GM21526 (cell line): ENCODE measurements at regions not wholly inside any gene's neighbourhood (a gene's known extent, or its start where the extent isn't known, plus 50 kb on each side); places are given as distances from the start of the nearest gene placed in this dataset.

Experiments used
- ATAC-seq: cut with Tn5 transposase; IDR thresholded peaks from one replicate; pipeline ENCODE4 v1.9.1; 2021; ENCODE audit warnings: moderate library complexity; ENCODE audit not compliant: unreplicated experiment, low FRiP score

DNA sequence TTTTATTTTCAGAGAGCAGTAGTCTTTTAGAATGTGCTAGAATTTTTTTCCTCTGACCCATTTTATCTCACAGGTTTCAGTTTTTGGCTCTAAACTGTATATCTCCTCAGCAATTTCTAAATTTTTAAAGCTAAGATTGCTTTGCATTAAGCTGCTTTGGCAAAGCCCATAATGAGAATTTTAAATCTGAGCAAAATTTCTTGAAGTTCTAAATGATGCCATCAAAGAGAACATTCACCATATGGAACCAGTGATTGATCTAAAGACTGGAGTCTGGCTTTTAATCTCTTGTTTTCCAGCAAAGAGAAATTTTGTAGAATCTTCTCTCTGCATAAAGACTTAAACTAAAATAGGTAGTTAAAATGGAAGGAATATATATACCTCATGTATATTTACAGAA is 313.6 kb downstream of the TBC1D32 start:
- ATAC-seq, result no peak

DNA sequence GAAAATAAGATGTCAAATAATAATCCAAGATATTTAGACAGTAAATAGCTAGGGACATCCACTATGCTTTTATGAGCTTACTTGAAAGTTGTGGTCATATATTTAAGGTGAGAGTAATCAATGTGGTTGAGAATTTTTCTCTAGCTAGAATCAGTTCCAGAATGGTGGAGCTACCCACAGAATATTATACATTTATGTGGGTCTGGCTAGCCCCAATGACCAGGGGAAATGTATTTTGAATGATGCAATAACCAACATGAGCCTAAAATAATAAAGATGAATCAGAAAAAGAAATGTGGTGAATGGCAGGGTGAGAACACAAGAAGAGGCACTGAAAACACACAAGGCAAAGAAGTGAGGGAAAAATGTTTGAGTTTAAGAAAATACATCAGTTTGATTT is 325.7 kb downstream of the TBC1D32 start:
- no peak for ATAC-seq

DNA sequence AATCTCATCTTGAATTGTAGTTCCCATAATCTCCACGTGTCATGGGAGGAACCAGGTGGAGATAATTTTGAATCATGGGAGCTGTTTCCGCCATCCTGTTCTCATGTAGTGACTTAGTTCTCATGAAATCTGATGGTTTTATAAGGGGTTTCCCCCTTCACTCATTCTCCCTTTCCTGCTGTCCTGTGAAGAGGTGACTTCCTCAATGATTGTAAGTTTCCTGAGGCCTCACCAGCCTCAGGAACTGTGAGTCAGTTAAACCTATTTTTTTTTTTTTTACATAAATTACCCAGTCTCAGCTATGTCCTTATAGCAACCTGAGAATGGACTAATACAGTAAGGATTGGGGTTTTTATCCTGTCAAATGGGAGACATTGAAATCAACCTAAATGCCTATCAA is 328.3 kb downstream of the TBC1D32 start:
- ATAC-seq, result no peak

DNA sequence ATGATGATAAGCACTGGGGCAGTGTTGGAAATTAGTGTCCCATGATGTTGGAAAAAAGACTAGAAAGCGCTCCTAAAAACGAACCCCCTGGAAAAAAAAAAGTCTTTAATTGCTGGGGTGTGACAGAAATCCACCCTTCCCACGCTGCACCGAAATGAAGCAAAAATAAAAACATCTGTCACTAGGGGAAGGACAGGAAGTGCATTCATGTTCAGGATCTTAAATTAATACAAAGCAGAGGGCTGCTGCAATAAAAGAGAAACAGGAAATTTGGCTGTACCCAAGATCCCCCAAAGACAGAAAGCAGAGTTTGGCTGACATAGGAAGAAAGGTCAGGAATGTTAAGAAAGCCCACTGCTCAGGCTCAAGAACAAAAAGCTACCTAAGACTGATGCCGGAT is 333.9 kb downstream of the TBC1D32 start:
- ATAC-seq, result no peak

DNA sequence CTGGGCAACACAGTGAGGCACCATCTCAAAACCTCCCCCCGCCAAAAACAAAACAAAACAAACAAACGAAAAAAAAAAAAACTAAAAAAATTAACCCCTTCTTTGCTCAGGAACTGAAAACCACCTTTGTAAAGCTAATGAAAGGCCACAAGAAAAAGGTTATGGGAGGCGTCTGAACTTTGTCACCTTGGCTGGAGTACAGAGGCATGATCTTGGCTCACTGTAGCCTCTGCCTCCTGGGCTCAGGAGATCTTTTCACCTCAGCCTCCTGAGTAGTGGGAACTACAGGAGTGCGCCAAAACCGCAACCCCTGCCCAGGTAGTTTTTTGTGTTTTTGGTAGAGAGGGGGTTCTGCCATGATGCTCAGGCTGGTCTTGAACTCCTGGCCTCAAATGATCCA is 337.9 kb downstream of the TBC1D32 start:
- no peak for ATAC-seq

DNA sequence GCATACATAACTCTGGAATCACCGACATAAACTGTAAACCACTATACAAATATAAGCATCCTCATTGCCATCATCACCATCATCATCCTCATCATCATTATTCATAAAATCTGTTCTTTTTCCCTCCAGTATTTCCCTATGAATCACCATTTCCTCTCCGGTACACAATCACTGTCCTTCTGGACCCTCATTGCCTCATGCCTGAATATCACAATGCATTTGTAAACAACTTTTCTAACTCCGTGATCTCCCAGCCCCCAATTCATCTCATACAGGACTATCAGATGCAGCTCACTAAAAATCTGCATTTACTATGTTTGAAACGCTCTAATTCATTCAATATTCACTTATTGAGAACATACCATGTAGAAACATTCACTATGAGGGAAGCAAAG is 339.7 kb downstream of the TBC1D32 start:
- ATAC-seq, result no peak

DNA sequence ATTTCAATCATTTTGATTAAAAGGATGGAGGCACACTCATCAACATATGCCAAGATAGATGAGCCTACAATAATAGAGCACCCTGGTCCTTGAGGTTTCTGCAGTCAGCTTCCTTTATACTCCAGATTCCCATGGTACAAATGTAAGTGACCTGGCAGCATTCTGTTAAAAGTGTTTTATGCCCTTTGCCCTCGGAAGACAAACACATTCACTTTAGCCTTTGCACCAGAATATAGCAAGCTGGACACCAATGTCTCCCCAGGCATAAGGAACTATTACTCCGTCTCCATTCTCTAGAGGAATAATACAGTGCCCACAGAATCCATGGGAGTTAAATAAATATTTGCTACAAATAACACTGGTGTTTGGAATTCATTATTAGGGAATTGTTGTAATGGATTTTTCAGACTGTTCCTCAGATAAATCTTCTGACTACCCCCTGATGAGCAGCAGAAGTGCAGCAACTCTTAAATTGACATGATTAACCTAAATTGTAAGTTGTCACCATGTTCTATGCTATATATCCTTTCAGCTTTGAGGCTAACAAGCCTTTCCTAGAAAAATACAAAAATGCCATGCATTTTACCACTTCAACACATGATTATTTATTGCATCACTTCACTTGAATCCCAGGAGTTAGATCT is 340.2 kb downstream of the TBC1D32 start:
- ATAC-seq, result no peak

DNA sequence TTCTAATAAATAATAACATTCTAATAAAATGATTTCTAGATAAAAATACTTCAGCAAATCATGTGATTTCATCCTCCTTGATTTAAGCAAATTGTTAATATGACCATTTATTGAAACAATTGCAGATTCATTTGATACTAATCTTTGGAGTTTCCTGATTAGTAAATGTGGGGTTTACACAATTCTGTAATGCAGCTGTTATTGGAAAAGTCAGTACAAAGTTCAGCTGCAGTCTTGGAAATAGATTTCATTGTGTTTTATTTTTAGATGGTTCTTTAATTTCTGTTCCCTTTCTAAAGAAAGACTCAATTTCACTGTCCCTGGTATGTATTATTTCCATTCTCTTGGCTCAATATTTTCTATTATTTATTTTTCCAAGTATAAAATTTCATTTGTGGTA is 342.0 kb downstream of the TBC1D32 start:
- no peak for ATAC-seq

DNA sequence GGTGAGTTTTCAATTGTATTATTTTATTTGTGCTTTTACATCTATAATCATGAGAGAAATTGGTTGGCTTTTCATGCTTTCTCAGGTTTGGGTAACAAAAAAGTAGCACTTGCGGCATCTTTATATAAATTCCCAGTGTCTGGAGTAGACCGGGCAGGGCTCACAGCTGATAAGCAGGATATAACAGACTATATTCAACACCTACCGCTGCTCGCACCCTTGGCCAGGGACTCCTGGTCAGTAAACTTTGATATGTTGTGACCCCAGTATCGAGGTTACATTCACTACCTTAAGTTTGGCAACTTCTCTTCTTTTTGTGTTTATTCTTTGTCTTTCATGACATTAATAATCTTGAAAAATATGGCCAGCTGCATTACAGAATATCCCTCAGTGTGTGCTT is 343.4 kb downstream of the TBC1D32 start:
- ATAC-seq, result no peak

DNA sequence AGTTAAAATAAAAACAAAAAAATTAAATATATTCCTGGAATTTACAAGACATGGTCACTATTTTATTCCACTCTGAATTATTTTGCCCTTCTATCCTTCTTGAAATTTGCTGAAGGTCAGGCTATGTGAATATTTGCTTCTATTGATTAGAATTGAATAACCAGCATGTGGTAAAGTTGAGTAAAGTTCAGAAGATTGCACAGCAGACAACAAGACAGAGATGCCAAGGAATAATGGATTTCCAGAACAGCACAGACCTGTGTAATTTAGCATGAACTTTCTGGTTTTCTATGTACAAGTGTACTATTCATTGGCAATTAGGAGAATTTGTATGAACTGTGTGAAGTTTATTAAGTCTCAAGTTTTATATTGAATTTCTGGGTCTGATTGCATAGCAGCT is 352.4 kb downstream of the TBC1D32 start:
- ATAC-seq, result no peak

DNA sequence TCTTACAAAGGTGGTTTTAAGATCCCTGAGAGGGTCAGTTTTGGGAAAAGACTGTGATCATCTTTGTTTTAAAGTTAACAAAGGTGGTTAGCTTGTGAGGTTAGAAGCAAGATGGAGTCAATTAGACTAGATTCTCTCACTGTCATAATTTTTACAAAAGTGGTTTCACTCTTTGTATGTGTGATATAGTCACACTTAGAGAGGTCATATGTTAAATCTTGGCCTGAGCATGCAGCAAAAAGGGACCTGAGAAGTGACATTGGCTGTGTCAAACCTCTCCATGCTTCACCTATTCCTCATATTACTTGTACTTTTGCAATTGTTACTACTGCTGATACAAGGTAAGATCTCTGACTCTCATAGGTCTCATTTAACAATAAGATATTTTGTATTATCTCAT is 368.0 kb downstream of the TBC1D32 start:
- ATAC-seq, result no peak

DNA sequence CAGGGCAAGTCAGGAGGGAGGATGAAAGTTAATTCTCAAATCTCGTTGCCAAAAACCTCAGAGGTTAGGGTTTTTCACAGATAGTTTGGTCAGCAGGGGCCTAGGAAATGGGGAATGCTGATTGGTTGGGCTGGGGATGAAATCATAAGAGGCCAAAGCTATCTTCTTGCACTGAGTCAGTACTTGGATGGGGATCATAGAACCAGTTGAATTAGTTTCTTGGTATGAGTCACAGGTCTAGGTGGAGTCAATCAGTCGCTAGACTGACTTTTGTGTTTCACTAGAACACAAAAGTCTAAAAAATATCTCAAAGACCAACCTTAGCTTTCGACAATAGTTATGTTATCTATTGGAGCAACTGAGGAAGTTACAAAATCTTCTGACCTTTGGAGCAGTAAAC is 368.5 kb downstream of the TBC1D32 start:
- peak; percentile 67 for ATAC-seq

DNA sequence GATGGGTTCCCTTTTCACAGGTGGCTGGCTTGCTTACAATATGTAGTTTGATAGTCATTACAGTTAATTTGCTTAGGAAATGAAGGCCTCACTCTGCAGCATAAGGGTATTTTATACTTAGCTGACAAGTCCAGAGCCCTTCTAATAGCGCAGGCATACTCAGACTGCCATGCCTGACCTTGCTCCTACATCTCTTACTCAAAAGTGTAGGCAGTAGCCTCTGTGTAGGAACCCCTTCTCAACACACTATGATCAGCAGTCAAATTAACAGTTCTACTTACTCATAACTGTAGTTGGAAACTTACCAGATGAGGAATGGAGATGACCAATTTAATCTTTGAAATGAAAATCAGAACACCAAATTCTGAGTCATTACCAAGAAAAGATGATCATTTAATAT is 373.5 kb downstream of the TBC1D32 start:
- peak; percentile 41 for ATAC-seq

DNA sequence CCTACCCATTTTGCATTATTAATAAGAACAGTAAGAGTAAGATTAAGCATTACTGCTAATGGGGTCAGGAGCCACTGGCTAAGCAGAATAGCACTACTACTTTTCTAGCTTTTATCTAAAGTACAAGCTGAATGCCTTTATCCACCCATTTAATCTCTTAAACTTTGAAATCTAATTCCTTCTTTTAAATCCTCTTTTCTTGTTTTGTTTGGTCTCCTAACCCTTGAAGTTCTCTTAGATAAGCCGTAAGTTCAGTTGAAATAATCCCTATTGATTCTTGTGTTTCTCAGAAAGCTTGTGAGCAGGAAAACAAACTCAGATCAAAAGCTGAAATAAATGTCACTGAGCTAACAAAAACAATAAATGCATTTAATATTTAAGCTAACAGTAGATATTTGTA is 380.2 kb downstream of the TBC1D32 start:
- no peak for ATAC-seq

DNA sequence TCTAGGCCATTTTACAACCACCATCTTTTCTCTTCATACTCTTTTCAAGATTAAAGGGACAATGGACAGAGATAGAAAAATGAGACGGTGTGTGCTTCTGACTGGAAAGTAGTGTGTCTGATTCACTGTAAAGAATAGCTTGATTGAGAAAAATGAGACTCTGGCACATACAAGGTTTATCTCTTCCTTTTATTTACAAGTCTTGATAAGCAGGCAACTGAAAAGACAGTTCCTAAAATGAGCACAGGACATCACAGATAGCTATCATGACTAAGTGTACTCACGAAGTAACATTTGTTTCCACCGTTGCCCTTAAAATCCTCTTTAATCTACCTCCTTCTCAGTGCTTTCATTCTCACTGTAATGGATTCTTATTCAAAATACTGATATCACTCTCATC is 383.0 kb downstream of the TBC1D32 start:
- ATAC-seq, result no peak

DNA sequence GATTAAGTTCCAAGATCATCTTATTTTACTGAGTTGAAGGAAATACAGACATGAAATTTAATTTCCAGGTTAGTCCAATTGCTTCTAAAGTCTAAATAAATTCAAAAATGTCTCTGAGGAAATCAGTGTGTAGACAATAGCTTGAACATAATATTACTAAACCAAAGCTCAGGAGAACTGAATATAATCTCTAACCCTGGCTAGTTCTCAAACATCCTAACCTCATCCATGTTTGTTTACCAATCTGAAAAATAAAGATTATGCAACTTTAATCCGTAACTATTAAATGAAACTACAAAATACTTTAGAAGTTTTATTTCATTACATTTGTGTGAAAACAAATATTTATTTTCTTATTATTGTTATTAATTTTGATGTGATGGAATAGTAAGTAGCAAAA is 387.2 kb downstream of the TBC1D32 start:
- no peak for ATAC-seq

DNA sequence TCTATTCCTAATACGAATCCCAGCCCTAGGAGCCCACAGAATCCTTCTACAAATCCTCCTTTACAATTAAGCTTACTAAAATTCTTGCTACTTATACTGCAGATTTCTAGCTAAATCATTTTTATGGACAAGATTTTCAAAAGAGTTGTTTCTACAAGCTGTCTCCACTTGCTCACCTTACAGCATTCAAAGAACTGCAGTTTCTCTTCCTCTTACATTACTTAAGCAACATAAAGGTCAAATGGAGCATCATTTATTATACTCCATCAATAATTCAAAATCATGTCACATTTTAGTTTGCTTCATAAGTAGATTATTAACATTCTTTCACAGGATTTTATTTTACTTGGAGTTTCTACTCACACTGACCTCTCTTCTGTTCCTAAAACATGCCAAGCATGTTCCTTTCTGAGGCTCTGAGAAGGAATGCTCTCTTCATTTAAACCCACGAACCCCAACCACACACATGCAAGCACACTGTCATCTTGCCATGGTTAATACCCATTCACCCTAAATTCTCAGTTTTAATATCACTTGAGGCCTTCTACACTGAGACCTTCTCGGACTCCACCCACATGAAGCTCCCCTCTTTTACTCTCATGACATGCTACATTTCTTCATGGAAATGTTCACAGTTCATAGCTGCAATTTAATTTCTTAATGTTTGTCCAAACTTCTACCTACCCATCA is 388.2 kb downstream of the TBC1D32 start:
- ATAC-seq, result no peak

DNA sequence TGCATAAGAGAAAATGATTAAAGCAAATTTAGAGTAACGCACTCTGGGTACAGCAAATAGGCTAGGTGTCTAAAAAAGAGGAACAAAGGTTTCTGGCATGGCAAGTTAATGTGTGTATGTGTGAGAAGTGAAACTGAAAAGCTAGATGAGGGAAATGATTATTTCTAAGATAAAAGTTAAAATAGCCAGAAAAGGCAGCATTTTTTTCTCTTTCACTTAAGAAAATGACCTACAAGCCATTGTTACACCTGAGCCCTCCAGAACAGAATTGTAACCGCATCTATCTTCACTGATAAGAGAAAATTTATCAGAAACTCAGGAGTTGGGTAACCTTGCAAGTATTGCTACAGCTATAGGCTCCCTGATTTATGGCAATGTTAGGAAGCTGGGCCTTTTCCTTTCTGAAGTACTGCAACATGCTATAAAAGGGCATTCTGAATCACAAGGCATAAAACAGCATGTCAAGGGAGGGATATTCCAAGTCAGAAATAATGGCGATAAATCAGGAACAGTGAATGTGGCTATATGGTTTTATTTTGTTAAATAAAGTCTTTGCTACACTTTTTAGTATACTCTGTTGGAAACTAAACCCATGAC is 395.3 kb downstream of the TBC1D32 start:
- peak; percentile 99 for ATAC-seq

DNA sequence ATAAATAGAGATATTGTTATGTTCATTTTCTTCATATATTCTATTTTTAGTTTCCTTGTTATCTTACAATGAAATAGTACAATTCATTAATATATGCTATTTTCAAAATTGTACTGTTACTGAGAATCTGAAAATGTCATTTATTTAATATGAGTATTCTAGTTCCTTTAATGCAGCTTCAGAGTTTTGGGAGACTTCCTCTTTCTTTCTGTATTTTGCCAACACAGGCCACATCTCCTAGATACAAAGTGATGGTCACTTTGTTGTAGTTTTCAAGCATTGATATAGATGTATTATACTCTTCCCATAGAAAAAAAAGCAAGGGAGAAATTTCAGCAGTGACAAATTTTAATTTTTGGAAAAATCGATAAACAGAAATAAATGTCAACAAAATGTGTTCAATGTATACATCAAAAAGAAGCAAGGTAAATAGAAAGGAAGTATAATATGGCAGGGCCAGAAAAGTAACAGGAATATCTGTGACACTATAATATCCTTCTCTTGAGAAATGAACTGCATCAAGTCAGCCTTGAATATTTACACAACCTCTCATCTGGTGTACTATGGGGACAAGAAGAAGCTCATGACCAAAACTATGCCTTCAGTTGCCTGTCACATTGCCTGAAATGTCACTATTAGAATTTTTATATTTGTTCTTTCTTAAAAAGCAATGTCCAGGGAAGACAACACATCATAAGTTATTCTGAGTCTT is 396.0 kb downstream of the TBC1D32 start:
- peak; percentile 44 for ATAC-seq

DNA sequence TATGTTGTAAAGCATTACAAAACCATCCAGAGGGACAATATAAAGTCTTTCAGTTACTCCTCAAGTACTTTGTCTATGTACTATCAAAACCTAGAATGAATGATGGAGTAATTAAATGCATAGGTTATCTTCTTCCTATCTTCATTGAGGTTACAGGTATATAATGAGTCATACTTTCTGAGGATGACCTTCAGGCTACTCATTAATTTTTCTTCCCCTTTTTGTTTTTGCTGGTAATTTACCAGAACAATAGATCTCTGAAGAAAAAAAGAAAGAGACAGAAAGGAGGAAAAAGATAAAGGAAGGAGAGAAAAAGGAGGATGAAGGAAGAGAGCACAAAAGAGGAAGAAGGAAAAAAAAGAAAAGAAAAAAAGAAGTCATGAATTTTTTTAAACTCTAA is 398.4 kb downstream of the TBC1D32 start:
- ATAC-seq, result no peak

DNA sequence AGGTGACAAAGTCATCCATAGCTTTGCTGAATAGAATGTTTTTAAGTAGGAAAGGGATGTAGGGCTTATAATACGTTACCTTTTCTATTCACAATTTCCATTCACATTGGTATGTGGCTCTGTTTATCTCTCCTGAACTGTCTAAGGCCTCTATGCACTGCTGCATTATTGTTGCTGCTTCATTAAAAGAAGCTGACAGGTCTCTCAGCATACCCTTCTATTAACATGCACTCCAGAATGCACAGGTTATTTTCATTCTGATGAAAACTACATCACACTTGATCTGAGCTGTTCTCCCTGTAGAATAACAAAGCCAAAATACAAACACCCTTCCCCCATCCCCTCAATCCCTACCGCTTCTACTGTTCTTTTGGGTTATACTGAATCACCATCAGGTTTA is 399.3 kb downstream of the TBC1D32 start:
- ATAC-seq, result no peak
